GM13976 (cell line): ENCODE measurements at regions not wholly inside any gene's neighbourhood (a gene's known extent, or its start where the extent isn't known, plus 50 kb on each side); places are given as distances from the start of the nearest gene placed in this dataset.

Experiments used
- DNase-seq: peaks from one replicate; pipeline ENCODE4 v3.0.0; 2012; ENCODE audit warnings: low spot score
- CTCF ChIP-seq: IDR thresholded peaks from 2 replicates; pipeline ENCODE4 v1.5.1; 2012; ENCODE audit warnings: borderline replicate concordance, mild to moderate bottlenecking; ENCODE audit not compliant: insufficient read depth; ENCODE audit errors: extremely low read depth, missing control alignments, control extremely low read depth
- in situ Hi-C: fragments of 300-500 bp; cut with MboI; formaldehyde crosslinking; loops from one replicate; pipeline ENCODE4 v1.12.0; 2022; ENCODE audit warnings: low sequenced_read_pairs, mixed read lengths, inconsistent platforms; ENCODE audit not compliant: unreplicated experiment

- TF ChIP-seq CTCF: no peak
- in situ Hi-C loops: no loop called here
- peak; percentile 10 for DNase-seq
Observed at GRCh38 chr2:21910832-21911507, 787.2 kb downstream of the TDRD15 start.

- in situ Hi-C loops: no loop called here
- DNase-seq: no peak
- TF ChIP-seq CTCF: no peak
Observed at GRCh38 chr2:21912405-21912804, 788.6 kb downstream of the TDRD15 start.

GRCh38 chr2:21915201-21915600 is 791.4 kb downstream of the TDRD15 start:
- DNase-seq: no peak
- TF ChIP-seq CTCF: no peak
- in situ Hi-C loops: no loop called here

GRCh38 chr2:21916934-21917522 is 793.3 kb downstream of the TDRD15 start:
- DNase-seq: no peak
- TF ChIP-seq CTCF: no peak
- in situ Hi-C loops: no loop called here

- DNase-seq: no peak
Observed at GRCh38 chr2:21920721-21921120, 797.0 kb downstream of the TDRD15 start.

GRCh38 chr2:21924640-21925285 is 801.0 kb downstream of the TDRD15 start:
- DNase-seq: no peak
- no peak for TF ChIP-seq CTCF
- in situ Hi-C loops: no loop called here

More at GRCh38 chr2:21920721-21921120, 797.0 kb downstream of the TDRD15 start:
- TF ChIP-seq CTCF: no peak
- in situ Hi-C loops: no loop called here
